Osteoblast (primary cell): ENCODE measurements at regions not wholly inside any gene's neighbourhood (a gene's known extent, or its start where the extent isn't known, plus 50 kb on each side); places are given as distances from the start of the nearest gene placed in this dataset.

Experiments
- DNase-seq: peaks from one replicate; pipeline ENCODE4 v3.0.0; 2011; ENCODE audit warnings: low spot score, mixed read lengths; ENCODE audit not compliant: insufficient read length; ENCODE audit errors: missing footprints
- H2AFZ ChIP-seq: 2 replicates; pipeline ENCODE4 v1.6.0; 2011; ENCODE audit warnings: mild to moderate bottlenecking, low read length
- H3K27ac ChIP-seq: 2 replicates; pipeline ENCODE4 v1.5.1; 2011; ENCODE audit warnings: mild to moderate bottlenecking, low read depth, low read length, moderate library complexity
- H3K27me3 ChIP-seq: 2 replicates; pipeline ENCODE4 v1.6.0; 2012; ENCODE audit warnings: mild to moderate bottlenecking, control low read depth, inconsistent platforms, low read length, moderate library complexity; ENCODE audit not compliant: insufficient read depth
- H3K36me3 ChIP-seq: 2 replicates; pipeline ENCODE4 v1.5.1; 2011; ENCODE audit warnings: mild to moderate bottlenecking, low read length, control low read depth, moderate library complexity; ENCODE audit not compliant: insufficient read depth
- H3K4me1 ChIP-seq: 2 replicates; pipeline ENCODE4 v1.5.1; 2011; ENCODE audit warnings: mild to moderate bottlenecking, low read length, control low read depth, moderate library complexity; ENCODE audit not compliant: insufficient read depth
- H3K4me2 ChIP-seq: 2 replicates; pipeline ENCODE4 v1.6.0; 2011; ENCODE audit warnings: mild to moderate bottlenecking, low read length; ENCODE audit not compliant: insufficient read depth
- H3K4me3 ChIP-seq: fragments of 200-600 bp; sonication (generic); 3 replicates; pipeline ENCODE4 v1.5.1; 2012; ENCODE audit warnings: mild to moderate bottlenecking, low read length, inconsistent platforms; ENCODE audit not compliant: insufficient read depth
- H3K79me2 ChIP-seq: 2 replicates; pipeline ENCODE4 v1.6.0; 2012; ENCODE audit warnings: mild to moderate bottlenecking, low read length, control low read depth, inconsistent platforms; ENCODE audit not compliant: insufficient read depth
- H3K9me3 ChIP-seq: 2 replicates; pipeline ENCODE4 v1.5.1; 2011; ENCODE audit warnings: low read depth, low read length, control low read depth
- H4K20me1 ChIP-seq: 2 replicates; pipeline ENCODE4 v1.6.0; 2012; ENCODE audit warnings: mild to moderate bottlenecking, low read length, control low read depth; ENCODE audit not compliant: insufficient read depth
- CTCF ChIP-seq: IDR thresholded peaks from 2 replicates; pipeline ENCODE4 v1.5.1; 2011; ENCODE audit warnings: mild to moderate bottlenecking, low read depth, low read length, moderate library complexity; ENCODE audit errors: extremely low read depth

GRCh38 chr4:19987746-19988145, 264.0 kb upstream of the SLIT2 start:
- H3K27me3 ChIP-seq = no peaks in the 10 kb centered on the region
- peaks cover 23% of the 10 kb centered on the region for H3K4me1 ChIP-seq
- DNase-seq = no peak
- no peaks in the 10 kb centered on the region for H3K36me3 ChIP-seq
- no peak overlapping the region for H2AFZ ChIP-seq
- H3K9me3 ChIP-seq = no peaks in the 10 kb centered on the region
- H3K4me2 ChIP-seq = peak overlapping the region; percentile 14
- no peak for TF ChIP-seq CTCF
- H4K20me1 ChIP-seq = no peaks in the 10 kb centered on the region
- peak overlapping the region; percentile 60 for H3K27ac ChIP-seq
- no peak overlapping the region for H3K4me3 ChIP-seq
- H3K79me2 ChIP-seq = no peaks in the 10 kb centered on the region

GRCh38 chr4:19983072-19983471, 268.6 kb upstream of the SLIT2 start:
- H3K27ac ChIP-seq = peak overlapping the region; percentile 86
- H3K79me2 ChIP-seq = no peaks in the 10 kb centered on the region
- no peaks in the 10 kb centered on the region for H4K20me1 ChIP-seq
- H3K9me3 ChIP-seq = no peaks in the 10 kb centered on the region
- no peak overlapping the region for H3K4me3 ChIP-seq
- no peaks in the 10 kb centered on the region for H3K27me3 ChIP-seq
- H3K36me3 ChIP-seq = no peaks in the 10 kb centered on the region
- H2AFZ ChIP-seq = peak overlapping the region; percentile 40
- no peak for DNase-seq
- peaks cover 27% of the 10 kb centered on the region for H3K4me1 ChIP-seq
- TF ChIP-seq CTCF = no peak
- peak overlapping the region; percentile 60 for H3K4me2 ChIP-seq

- no peaks in the 10 kb centered on the region for H3K79me2 ChIP-seq
- peaks cover 23% of the 10 kb centered on the region for H3K4me1 ChIP-seq
- H3K4me2 ChIP-seq = peak overlapping the region; percentile 60
- no peaks in the 10 kb centered on the region for H3K27me3 ChIP-seq
- peak overlapping the region; percentile 40 for H2AFZ ChIP-seq
- DNase-seq = no peak
- H3K36me3 ChIP-seq = no peaks in the 10 kb centered on the region
- TF ChIP-seq CTCF = no peak
- H4K20me1 ChIP-seq = no peaks in the 10 kb centered on the region
- peak overlapping the region; percentile 86 for H3K27ac ChIP-seq
- H3K9me3 ChIP-seq = no peaks in the 10 kb centered on the region
- no peak overlapping the region for H3K4me3 ChIP-seq
Observed at GRCh38 chr4:19982556-19982955, 269.1 kb upstream of the SLIT2 start.

GRCh38 chr4:19971829-19972228, 279.9 kb upstream of the SLIT2 start:
- no peak overlapping the region for H3K27ac ChIP-seq
- peaks cover 4% of the 10 kb centered on the region for H3K4me1 ChIP-seq
- H3K27me3 ChIP-seq = no peaks in the 10 kb centered on the region
- no peak for TF ChIP-seq CTCF
- H3K4me2 ChIP-seq = no peak overlapping the region
- no peaks in the 10 kb centered on the region for H3K9me3 ChIP-seq
- DNase-seq = no peak
- H3K4me3 ChIP-seq = no peak overlapping the region
- H4K20me1 ChIP-seq = no peaks in the 10 kb centered on the region
- no peak overlapping the region for H2AFZ ChIP-seq
- no peaks in the 10 kb centered on the region for H3K79me2 ChIP-seq
- H3K36me3 ChIP-seq = no peaks in the 10 kb centered on the region
